ENCODE measurements at regions not wholly inside any gene's neighbourhood (a gene's known extent, or its start where the extent isn't known, plus 50 kb on each side); places are given as distances from the start of the nearest gene placed in this dataset.

- FAIRE-seq, result no peak
Observed at GRCh38 chr20:60486315-60486714, 528.1 kb downstream of the CDH26 start.

DNA sequence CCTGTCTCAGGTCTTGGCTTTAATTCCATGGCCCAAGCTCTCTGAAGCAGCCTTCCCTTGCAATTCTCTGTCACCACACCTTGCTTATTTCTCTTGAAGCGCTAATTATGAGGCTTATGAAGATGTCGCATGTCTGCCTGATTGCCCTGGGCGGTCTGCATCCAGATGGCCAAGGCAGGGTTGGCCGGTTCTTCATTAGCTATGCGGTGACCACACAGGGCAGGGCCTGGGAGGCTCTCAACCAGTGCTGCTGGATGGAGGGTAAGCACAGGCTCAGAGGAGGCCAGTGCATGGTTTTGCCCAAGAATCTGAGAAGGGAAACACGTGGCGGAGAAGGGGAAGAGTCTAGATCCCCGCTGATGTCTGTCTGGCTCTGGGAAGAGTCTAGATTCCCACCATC is 528.7 kb downstream of the CDH26 start:
- FAIRE-seq, result no peak

DNA sequence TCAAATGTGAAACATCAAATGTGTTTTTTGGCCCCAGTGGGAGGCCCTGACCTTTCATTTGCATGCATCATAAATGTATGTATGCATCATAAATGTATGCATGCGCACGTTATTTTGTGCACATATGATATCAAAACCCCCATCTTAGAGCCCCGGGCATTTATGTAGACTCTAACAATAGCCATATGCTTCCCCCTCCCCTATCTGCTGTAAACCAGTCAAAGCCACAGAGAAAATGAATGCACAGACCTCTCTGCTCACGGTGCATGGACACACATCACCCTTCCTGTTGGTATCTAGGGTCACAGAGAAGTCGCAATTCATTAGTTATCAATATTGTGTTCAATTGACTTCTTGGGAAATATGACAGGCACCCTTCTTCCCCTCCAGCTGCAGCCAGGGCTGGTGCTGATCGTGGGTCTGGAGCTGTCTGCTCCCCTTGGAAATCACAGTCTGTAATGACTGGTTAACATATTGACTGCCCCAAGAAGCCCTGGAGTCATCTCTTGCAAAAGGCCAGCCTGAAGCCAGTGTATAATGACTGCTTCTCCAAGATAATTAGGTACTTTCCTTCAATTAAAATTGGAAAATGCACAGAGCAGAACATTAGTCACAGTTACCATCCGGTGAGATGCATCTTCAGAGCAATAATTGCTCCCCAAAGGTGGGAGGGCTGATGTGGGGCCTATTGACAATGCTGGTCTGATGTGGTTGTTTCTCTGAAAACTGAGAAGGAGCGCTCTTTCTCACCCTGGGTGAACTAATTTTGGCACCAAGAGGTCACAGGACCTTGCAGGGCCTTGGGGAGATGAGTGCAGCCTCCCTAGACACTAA is 532.2 kb downstream of the CDH26 start:
- FAIRE-seq, result no peak

DNA sequence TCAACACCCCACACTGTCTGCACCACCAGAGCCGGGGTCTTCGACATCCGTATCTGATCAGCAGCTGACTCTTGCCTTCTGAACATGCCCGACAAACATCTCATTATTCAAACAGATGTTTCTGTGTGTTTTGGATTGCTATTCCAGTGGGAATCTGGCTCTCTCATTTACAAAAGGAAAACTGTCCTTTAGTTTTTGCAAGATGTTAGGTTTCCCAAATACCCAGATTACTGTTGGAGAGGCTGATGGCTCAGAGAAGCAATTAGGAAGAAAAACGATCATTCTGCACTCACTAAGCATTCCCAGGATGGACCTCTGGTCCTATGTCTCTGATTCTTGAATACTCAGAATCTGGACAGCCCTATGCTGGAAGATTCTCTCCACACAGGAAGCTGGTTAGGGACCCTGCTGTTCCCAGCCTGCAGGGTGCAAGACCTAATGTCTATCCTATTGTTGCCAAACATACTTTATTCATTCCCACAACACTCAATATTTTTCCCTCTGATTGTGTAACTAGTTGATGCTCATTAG is 532.9 kb downstream of the CDH26 start:
- no peak for FAIRE-seq

DNA sequence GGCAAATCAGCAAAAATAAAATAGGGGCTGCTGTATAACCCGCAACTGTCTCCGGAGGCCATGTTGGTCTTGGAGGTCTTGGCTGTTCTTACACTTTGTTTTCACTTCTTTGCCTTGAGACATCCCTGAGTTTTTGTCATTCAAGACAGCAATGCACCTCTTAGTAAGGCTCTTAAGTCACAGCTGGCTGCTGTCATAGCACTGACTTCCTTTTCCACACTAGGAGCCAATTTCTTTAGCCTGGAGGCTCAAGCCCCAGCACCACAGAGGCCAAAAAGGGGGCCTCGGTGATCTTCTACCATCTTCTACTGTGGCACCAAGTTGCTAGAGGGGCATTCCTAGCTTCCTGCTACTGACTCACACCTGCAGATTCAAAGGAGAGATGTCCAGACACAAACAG is 536.3 kb downstream of the CDH26 start:
- no peak for FAIRE-seq

DNA sequence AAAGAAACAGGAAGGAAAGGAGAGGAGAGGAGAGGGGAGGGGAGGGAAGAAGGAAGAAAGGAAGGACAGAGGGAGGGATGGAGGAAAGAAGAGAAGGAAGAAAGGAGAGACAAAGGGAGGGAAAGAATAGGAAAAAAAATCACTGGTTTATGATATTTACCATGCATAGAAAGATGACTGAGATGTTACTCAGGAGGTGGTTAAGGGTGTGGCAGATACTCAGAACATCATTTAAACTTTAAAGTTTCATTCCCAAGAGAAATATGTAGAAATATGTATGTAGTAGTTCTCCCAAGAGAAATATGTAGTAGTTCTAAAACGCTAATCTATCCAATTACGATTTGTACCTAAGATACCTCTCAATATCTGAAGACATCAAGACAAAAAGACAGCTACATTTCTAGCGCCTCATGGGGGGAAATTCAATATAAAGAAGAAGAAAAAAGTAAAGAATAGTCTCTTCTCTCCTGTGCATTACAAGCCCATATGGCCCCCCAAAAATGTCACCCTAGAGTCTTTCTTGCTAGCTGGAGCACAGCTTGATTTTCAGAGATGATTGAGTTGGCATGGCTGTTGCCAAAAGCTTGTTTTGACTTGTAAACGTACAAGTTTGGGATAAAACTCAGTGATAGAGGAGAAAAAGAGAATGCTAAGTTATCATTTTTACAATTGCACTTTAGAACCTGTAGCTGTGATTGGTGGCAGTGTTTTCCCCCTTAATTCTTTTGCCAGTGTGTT is 539.2 kb downstream of the CDH26 start:
- FAIRE-seq, result no peak

GRCh38 chr20:60500038-60500701 is 541.9 kb downstream of the CDH26 start:
- no peak for FAIRE-seq

GRCh38 chr20:60501048-60501447 is 542.8 kb downstream of the CDH26 start:
- no peak for FAIRE-seq

- no peak for FAIRE-seq
Observed at GRCh38 chr20:60502881-60503280, 544.7 kb downstream of the CDH26 start.

GRCh38 chr20:60505423-60505822 is 547.2 kb downstream of the CDH26 start:
- no peak for FAIRE-seq

GRCh38 chr20:60506061-60506460 is 547.8 kb downstream of the CDH26 start:
- no peak for FAIRE-seq

GRCh38 chr20:60507087-60507694 is 549.0 kb downstream of the CDH26 start:
- FAIRE-seq, result no peak

- no peak for FAIRE-seq
Observed at GRCh38 chr20:60509407-60509806, 551.2 kb downstream of the CDH26 start.

- FAIRE-seq, result no peak
Observed at GRCh38 chr20:60510356-60510755, 552.1 kb downstream of the CDH26 start.

DNA sequence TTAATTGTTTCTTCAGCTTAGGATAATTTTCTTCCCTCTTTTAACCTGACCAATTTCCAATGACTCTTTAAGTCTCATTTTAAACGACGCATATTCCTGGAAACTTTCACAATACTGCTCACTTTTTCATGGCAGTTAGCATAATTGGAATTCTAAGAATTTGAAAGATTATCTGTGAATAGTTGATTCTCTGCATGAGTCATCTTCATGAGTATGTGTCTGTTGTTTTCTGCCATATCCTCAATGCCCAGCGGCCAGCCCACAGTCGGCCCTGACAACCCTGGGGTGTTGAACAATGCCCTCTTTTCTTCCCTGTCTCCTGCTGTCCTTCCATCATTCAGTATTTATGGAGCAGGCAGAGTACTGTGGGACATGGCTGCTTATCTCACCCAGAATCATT is 554.2 kb downstream of the CDH26 start:
- FAIRE-seq, result no peak

- no peak for FAIRE-seq
Observed at GRCh38 chr20:60513141-60513540, 554.9 kb downstream of the CDH26 start.

- FAIRE-seq, result peak; percentile 65
Observed at GRCh38 chr20:60516442-60516841, 558.2 kb downstream of the CDH26 start.

DNA sequence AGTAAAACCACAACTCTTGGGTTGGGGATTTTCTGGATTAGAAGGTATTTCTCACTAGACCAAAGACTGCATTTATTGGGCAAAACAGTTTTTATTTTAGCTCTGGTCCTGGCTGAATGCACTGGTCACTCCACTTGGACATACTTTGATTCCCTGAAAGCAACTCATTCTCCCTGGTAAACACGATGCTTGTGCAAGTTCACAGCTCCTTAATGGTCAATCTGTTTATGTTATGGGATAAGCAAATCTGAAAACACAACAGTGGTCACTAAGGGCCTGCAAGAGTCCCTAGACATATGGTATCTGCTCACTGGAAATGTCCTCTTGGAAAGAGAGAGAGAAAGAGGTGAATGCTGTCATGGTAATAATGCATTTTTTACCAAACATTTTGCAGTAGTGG is 559.8 kb downstream of the CDH26 start:
- no peak for FAIRE-seq

DNA sequence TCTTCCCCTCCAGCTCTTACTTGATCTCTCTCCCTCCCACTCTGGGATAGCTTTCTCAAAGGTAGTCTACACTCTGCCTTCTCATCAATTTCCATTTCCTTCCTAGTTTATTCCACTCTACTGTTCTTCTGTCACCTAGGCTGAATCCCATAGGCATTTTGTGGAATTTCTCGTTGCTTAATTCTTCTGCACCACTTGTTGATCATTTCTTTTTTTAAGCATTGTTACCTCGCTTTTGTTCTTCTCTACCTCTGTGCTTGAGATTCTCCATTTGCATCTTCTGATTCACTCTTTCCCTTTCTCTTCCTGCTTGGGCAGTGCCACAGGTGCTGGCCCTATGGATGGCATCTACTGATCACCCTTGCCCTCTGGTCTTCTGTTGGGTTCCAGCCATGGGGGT is 567.2 kb downstream of the CDH26 start:
- FAIRE-seq, result no peak

- FAIRE-seq, result no peak
Observed at GRCh38 chr20:60527656-60528055, 569.4 kb downstream of the CDH26 start.

DNA sequence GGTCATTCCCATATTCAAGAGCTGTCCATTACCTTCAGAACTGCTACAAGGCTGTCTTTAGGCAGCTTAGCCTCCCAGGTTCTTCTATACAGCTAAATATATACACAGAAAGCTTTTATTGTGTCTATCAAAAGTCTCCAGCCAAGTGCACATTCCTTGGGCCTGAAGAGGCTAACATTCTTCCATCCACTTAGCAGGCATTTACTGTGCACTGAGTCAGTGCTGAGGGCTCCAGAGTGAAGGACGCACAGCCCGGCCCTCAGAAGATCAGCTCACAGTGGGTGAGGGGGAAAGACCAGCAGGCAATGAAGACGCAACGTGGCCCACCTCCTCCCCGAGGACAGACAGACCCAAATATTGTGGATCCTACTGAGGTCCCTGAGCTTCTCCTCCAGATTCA is 569.9 kb downstream of the CDH26 start:
- no peak for FAIRE-seq

- no peak for FAIRE-seq
Observed at GRCh38 chr20:60529149-60529548, 570.9 kb downstream of the CDH26 start.

DNA sequence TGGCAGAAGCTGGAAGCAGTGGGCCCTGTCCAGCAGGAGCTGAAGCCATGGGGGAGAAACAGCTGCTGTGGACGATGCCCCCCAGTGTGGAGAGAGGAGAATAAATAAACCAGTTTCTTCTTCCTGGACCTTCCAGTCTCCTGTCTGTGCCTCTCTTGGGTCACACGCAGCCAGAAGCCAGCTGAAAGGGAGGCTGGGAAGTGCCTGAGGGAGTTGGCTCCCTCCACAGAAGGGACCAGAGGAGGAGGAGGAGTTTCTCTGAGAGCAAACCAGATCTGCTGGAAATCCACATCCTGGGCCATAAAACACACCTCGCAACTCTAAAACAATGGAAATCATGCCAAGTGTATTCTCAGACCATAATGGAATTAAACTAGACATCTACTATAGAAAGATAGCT is 577.0 kb downstream of the CDH26 start:
- no peak for FAIRE-seq

All from islet of Langerhans (tissue), 1 donor.